H9 (cell line): ENCODE measurements at regions not wholly inside any gene's neighbourhood (a gene's known extent, or its start where the extent isn't known, plus 50 kb on each side); places are given as distances from the start of the nearest gene placed in this dataset.

Experiments
- DNase-seq: peaks from one replicate; pipeline ENCODE4 v3.0.0-alpha.2; 2017
- H2AFZ ChIP-seq: one replicate; pipeline ENCODE4 v1.6.1; 2013; ENCODE audit warnings: mild to moderate bottlenecking, low read length, control low read depth, moderate library complexity
- H2AK5ac ChIP-seq: 2 replicates; pipeline ENCODE4 v1.6.1; 2013; ENCODE audit warnings: low read length, control low read depth, mixed read lengths; ENCODE audit not compliant: insufficient read length
- H2BK120ac ChIP-seq: one replicate; pipeline ENCODE4 v1.6.1; 2013; ENCODE audit warnings: low read depth, mild to moderate bottlenecking, low read length, control low read depth, inconsistent platforms; ENCODE audit not compliant: poor library complexity, severe bottlenecking
- H2BK12ac ChIP-seq: 2 replicates; pipeline ENCODE4 v1.6.1; 2013; ENCODE audit warnings: low read length, control low read depth, mixed read lengths, low read depth; ENCODE audit not compliant: insufficient read length
- H2BK15ac ChIP-seq: 2 replicates; pipeline ENCODE4 v1.6.1; 2013; ENCODE audit warnings: low read depth, low read length, control low read depth
- H2BK20ac ChIP-seq: one replicate; pipeline ENCODE4 v1.6.1; 2013; ENCODE audit warnings: low read depth, mild to moderate bottlenecking, low read length, control low read depth, inconsistent platforms; ENCODE audit not compliant: poor library complexity, severe bottlenecking
- H2BK5ac ChIP-seq: 2 replicates; pipeline ENCODE4 v1.6.1; 2013; ENCODE audit warnings: low read length, control low read depth, mixed read lengths; ENCODE audit not compliant: insufficient read length
- H3K14ac ChIP-seq: 2 replicates; pipeline ENCODE4 v1.6.1; 2013; ENCODE audit warnings: low read length, control low read depth; ENCODE audit not compliant: insufficient read depth
- H3K18ac ChIP-seq: 2 replicates; pipeline ENCODE4 v1.6.1; 2013; ENCODE audit warnings: low read depth, mild to moderate bottlenecking, mixed read lengths, low read length, control low read depth; ENCODE audit not compliant: insufficient read length
- H3K23ac ChIP-seq: 2 replicates; pipeline ENCODE4 v1.6.1; 2013; ENCODE audit warnings: low read length, control low read depth, mixed read lengths, low read depth; ENCODE audit not compliant: insufficient read length
- H3K23me2 ChIP-seq: 2 replicates; pipeline ENCODE4 v1.6.1; 2013; ENCODE audit warnings: low read depth, mild to moderate bottlenecking, mixed read lengths, low read length, control low read depth; ENCODE audit not compliant: insufficient read length, poor library complexity, severe bottlenecking
- H3K27ac ChIP-seq: 2 replicates; pipeline ENCODE4 v1.5.1; 2013; ENCODE audit warnings: low read length, control low read depth, mixed read lengths, low read depth; ENCODE audit not compliant: insufficient read length
- H3K27me3 ChIP-seq: 2 replicates; pipeline ENCODE4 v1.6.1; 2013; ENCODE audit warnings: low read length, control low read depth, inconsistent platforms; ENCODE audit not compliant: insufficient read depth
- H3K4ac ChIP-seq: 2 replicates; pipeline ENCODE4 v1.6.1; 2013; ENCODE audit warnings: low read depth, mild to moderate bottlenecking, control low read depth, inconsistent platforms, low read length, moderate library complexity
- H3K4me1 ChIP-seq: 2 replicates; pipeline ENCODE4 v1.6.1; 2013; ENCODE audit warnings: low read length, control low read depth, inconsistent platforms; ENCODE audit not compliant: insufficient read depth
- H3K4me2 ChIP-seq: 2 replicates; pipeline ENCODE4 v1.6.1; 2013; ENCODE audit warnings: low read length, control low read depth, mixed read lengths; ENCODE audit not compliant: insufficient read length, insufficient read depth
- H3K56ac ChIP-seq: 2 replicates; pipeline ENCODE4 v1.6.1; 2013; ENCODE audit warnings: low read depth, mild to moderate bottlenecking, mixed read lengths, low read length, control low read depth; ENCODE audit not compliant: insufficient read length
- H3K79me1 ChIP-seq: 2 replicates; pipeline ENCODE4 v1.6.1; 2013; ENCODE audit warnings: low read depth, mild to moderate bottlenecking, moderate library complexity, low read length, control low read depth, inconsistent platforms; ENCODE audit not compliant: insufficient read depth, poor library complexity, severe bottlenecking
- H3K79me2 ChIP-seq: 2 replicates; pipeline ENCODE4 v1.6.1; 2013; ENCODE audit warnings: low read length, control low read depth, inconsistent platforms; ENCODE audit not compliant: insufficient read depth
- H3K9ac ChIP-seq: 2 replicates; pipeline ENCODE4 v1.6.1; 2013; ENCODE audit warnings: low read length, control low read depth, mixed read lengths; ENCODE audit not compliant: insufficient read length; ENCODE audit errors: extremely low read depth
- H3K9me3 ChIP-seq: one replicate; pipeline ENCODE4 v1.6.1; 2013; ENCODE audit warnings: low read depth, low read length, inconsistent platforms; ENCODE audit not compliant: control insufficient read depth
- H3T11ph ChIP-seq: one replicate; pipeline ENCODE4 v1.6.1; 2013; ENCODE audit warnings: mild to moderate bottlenecking, low read length, control low read depth, inconsistent platforms
- H4K20me1 ChIP-seq: one replicate; pipeline ENCODE4 v1.6.1; 2013; ENCODE audit not compliant: control insufficient read depth, insufficient read length, insufficient read depth
- H4K5ac ChIP-seq: 2 replicates; pipeline ENCODE4 v1.6.1; 2013; ENCODE audit warnings: low read depth, mild to moderate bottlenecking, mixed read lengths, low read length, control low read depth; ENCODE audit not compliant: insufficient read length
- H4K8ac ChIP-seq: replicated peaks from 2 replicates; pipeline ENCODE4 v1.6.1; 2013; ENCODE audit warnings: low read length, control low read depth, mixed read lengths, low read depth; ENCODE audit not compliant: insufficient read length
- H4K91ac ChIP-seq: 2 replicates; pipeline ENCODE4 v1.6.1; 2013; ENCODE audit warnings: low read depth, mild to moderate bottlenecking, moderate library complexity, mixed read lengths, low read length, control low read depth; ENCODE audit not compliant: insufficient read length
- H3K27ac Mint-ChIP-seq, 3 experiments: 2 replicates in 2 of 3; 3 replicates in 1 of 3; pipeline ENCODE4 v1.8.0; 2020 to 2021; ENCODE audit warnings: mixed read lengths in 3 of 3, mild to moderate bottlenecking in 1 of 3, moderate library complexity in 1 of 3
- H3K27me3 Mint-ChIP-seq: 2 replicates; pipeline ENCODE4 v1.8.0; 2021; ENCODE audit warnings: low read depth, mild to moderate bottlenecking, moderate library complexity, mixed read lengths
- H3K36me3 Mint-ChIP-seq, 3 experiments: 2 replicates in 2 of 3; 3 replicates in 1 of 3; pipeline ENCODE4 v1.8.0; 2020 to 2021; ENCODE audit warnings: low read depth in 3 of 3, mixed read lengths in 3 of 3; ENCODE audit not compliant: insufficient read depth in 1 of 3
- H3K4me1 Mint-ChIP-seq, 2 experiments: 2 replicates each; pipeline ENCODE4 v1.8.0; 2020; ENCODE audit warnings: mixed read lengths in 2 of 2
- H3K4me3 Mint-ChIP-seq, 2 experiments: 2 replicates in 1 of 2; 3 replicates in 1 of 2; pipeline ENCODE4 v1.8.0; 2020 to 2021; ENCODE audit warnings: mild to moderate bottlenecking in 2 of 2, mixed read lengths in 2 of 2, moderate library complexity in 1 of 2
- H3K9me3 Mint-ChIP-seq, 2 experiments: 2 replicates in 1 of 2; 3 replicates in 1 of 2; pipeline ENCODE4 v1.8.0; 2020; ENCODE audit warnings: mild to moderate bottlenecking in 2 of 2, mixed read lengths in 2 of 2, moderate library complexity in 1 of 2
- WGBS: extraction: QIAGEN DNeasy Blood & Tissue Kit; methylation state at CpG from one replicate; pipeline ENCODE4 v1.1.7; 2013; ENCODE audit warnings: missing lambda C conversion rate, low lambda C conversion rate, mixed read lengths; ENCODE audit not compliant: insufficient read length; ENCODE audit errors: extremely low coverage; 5-methylcytosine and 5-hydroxymethylcytosine counted together
- TF ChIP-seq, protein P1 (sequence below): fragments of 200-600 bp; sonication (generic); conservative IDR thresholded peaks from 3 replicates; pipeline ENCODE4 v1.8.0; 2021; ENCODE audit warnings: antibody characterized with exemption, mild to moderate bottlenecking

DNA sequence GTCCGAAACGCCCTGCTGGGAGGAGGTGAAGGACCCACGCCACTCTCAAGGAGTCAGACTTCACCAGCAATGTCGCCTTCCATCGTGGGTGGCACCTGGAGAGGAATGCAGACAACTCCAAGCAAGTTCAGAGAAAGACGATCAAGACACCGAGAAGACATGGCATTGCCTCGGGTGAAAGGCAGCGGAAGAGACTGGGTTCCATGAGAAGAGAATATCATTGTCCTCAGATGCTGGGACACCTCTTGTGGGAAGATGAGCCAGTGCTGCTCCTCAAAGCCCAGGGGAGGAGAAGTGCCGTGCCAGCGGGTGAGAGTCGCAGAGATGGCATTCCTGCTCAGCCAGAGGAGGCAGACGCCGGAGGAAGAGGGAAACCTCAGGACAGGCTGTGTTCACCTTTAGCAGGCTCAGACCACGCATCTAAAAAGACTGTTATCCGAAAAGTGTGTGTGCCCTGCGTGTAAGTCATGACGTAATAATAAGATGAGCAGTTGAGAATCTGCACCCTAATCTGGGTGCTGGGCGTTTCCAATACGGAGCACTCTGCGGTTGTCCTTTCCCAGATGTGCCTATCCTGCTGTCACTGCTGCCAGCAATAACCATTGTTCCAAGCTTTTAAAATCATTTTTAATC lies 144.6 kb upstream of the SPACA7 start:
- Histone ChIP-seq H4K8ac (no peak overlapping the region), H3K4me1 (no peaks in the 10 kb centered on the region), H4K20me1 (no peaks in the 10 kb centered on the region), H3T11ph (no peak overlapping the region), H4K91ac (no peak overlapping the region), H2AK5ac (no peak overlapping the region), H2BK12ac (no peak overlapping the region), H3K56ac (no peak overlapping the region), H3K4ac (no peak overlapping the region), H3K14ac (no peak overlapping the region; the same call in 1 of the 2 replicates), H3K23me2 (no peaks in the 10 kb centered on the region), H3K27me3 (no peaks in the 10 kb centered on the region), H3K79me2 (no peaks in the 10 kb centered on the region), H3K4me2 (no peak overlapping the region), H2AFZ (no peak overlapping the region), H3K9me3 (no peaks in the 10 kb centered on the region), H2BK5ac (no peak overlapping the region), H3K18ac (no peak overlapping the region), H3K79me1 (no peaks in the 10 kb centered on the region), H2BK15ac (no peak overlapping the region), H4K5ac (no peak overlapping the region), H3K9ac (no peak overlapping the region), H2BK120ac (no peak overlapping the region), H3K23ac (no peak overlapping the region), H2BK20ac (no peak overlapping the region), H3K27ac (no peak overlapping the region)
- DNase-seq = no peak
- WGBS = no CpG with 5 or more reads among the region's 21 CpGs
- H3K4me3 Mint-ChIP-seq = no peak overlapping the region; a peak in 1 of 5 replicates
- TF ChIP-seq, protein P1, sequence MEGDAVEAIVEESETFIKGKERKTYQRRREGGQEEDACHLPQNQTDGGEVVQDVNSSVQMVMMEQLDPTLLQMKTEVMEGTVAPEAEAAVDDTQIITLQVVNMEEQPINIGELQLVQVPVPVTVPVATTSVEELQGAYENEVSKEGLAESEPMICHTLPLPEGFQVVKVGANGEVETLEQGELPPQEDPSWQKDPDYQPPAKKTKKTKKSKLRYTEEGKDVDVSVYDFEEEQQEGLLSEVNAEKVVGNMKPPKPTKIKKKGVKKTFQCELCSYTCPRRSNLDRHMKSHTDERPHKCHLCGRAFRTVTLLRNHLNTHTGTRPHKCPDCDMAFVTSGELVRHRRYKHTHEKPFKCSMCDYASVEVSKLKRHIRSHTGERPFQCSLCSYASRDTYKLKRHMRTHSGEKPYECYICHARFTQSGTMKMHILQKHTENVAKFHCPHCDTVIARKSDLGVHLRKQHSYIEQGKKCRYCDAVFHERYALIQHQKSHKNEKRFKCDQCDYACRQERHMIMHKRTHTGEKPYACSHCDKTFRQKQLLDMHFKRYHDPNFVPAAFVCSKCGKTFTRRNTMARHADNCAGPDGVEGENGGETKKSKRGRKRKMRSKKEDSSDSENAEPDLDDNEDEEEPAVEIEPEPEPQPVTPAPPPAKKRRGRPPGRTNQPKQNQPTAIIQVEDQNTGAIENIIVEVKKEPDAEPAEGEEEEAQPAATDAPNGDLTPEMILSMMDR = no peak
- H3K36me3 Mint-ChIP-seq = no peaks in the 10 kb centered on the region
- no peak overlapping the region for H3K27ac Mint-ChIP-seq
- H3K9me3 Mint-ChIP-seq = peaks cover 0 to 3% of the 10 kb centered on the region in 2 experiments; a peak in 2 of 5 replicates
- H3K4me1 Mint-ChIP-seq = peaks cover 9 to 12% of the 10 kb centered on the region in 2 experiments
- H3K27me3 Mint-ChIP-seq = peaks cover 50% of the 10 kb centered on the region
